ENCODE measurements at regions not wholly inside any gene's neighbourhood (a gene's known extent, or its start where the extent isn't known, plus 50 kb on each side); places are given as distances from the start of the nearest gene placed in this dataset.

- TF ChIP-seq CTCF (IDR thresholded peaks at IDR 0.05) (no peak), POLR2A (IDR thresholded peaks at IDR 0.05) (no peak)
These were observed 72.4 kb upstream of the GATB start for GRCh38 chr4:151833174-151833573.

Data from vagina (tissue), 2 donors.